WTC11 (cell line): ENCODE measurements at regions not wholly inside any gene's neighbourhood (a gene's known extent, or its start where the extent isn't known, plus 50 kb on each side); places are given as distances from the start of the nearest gene placed in this dataset.

Experiments used
- ATAC-seq: fragments of 200-7000 bp; cut with Tn5 transposase; 2 replicates; pipeline ENCODE4 v1.10.0; 2021; ENCODE audit warnings: mild to moderate bottlenecking, moderate library complexity
- CTCF ChIA-PET: fragments of 300-600 bp; sonication (Branson Sonifier 250); formaldehyde crosslinking; loops from one replicate; lab custom pipeline; 2021; ENCODE audit warnings: antibody characterized with exemption; lab: Charles Lee
- POLR2A ChIA-PET: fragments of 350-600 bp; sonication (Branson Sonifier 250); formaldehyde crosslinking; loops from one replicate; lab custom pipeline; 2021; ENCODE audit warnings: antibody characterized with exemption; lab: Charles Lee
- DNase-seq: peaks from one replicate; pipeline ENCODE4 v3.0.0; 2021; ENCODE audit warnings: low spot score
- H3K27ac Mint-ChIP-seq: 2 replicates; pipeline ENCODE4 v1.8.0; 2021; ENCODE audit warnings: mixed read lengths
- H3K27me3 Mint-ChIP-seq: 2 replicates; pipeline ENCODE4 v1.8.0; 2021; ENCODE audit warnings: low read depth, mild to moderate bottlenecking, moderate library complexity, mixed read lengths
- H3K36me3 Mint-ChIP-seq: 2 replicates; pipeline ENCODE4 v1.8.0; 2021; ENCODE audit warnings: mixed read lengths
- H3K4me1 Mint-ChIP-seq: 2 replicates; pipeline ENCODE4 v1.8.0; 2022; ENCODE audit warnings: mixed read lengths
- H3K4me3 Mint-ChIP-seq: 2 replicates; pipeline ENCODE4 v1.8.0; 2021; ENCODE audit warnings: mild to moderate bottlenecking, moderate library complexity, mixed read lengths
- H3K9me3 Mint-ChIP-seq: 2 replicates; pipeline ENCODE4 v1.8.0; 2021; ENCODE audit warnings: mixed read lengths
- ATF2 ChIP-seq: sonication (generic); formaldehyde crosslinking; IDR thresholded peaks from 2 replicates; pipeline ENCODE4 v1.8.1; 2022; ENCODE audit warnings: low read depth, missing genetic modification reagents, borderline replicate concordance
- CBFB ChIP-seq: sonication (generic); formaldehyde crosslinking; IDR thresholded peaks from 2 replicates; pipeline ENCODE4 v1.8.1; 2022; ENCODE audit warnings: mild to moderate bottlenecking, low read depth, missing genetic modification reagents
- CREM ChIP-seq: sonication (generic); formaldehyde crosslinking; IDR thresholded peaks from 2 replicates; pipeline ENCODE4 v1.8.1; 2022; ENCODE audit warnings: mild to moderate bottlenecking, missing genetic modification reagents, moderate library complexity
- ERG ChIP-seq: fragments of 250-450 bp; sonication (Bioruptor Pico); IDR thresholded peaks from 2 replicates; pipeline ENCODE4 v1.8.0; 2021; ENCODE audit warnings: mild to moderate bottlenecking
- FOXK1 ChIP-seq: sonication (generic); formaldehyde crosslinking; IDR thresholded peaks from 2 replicates; pipeline ENCODE4 v1.8.0; 2022; ENCODE audit warnings: mild to moderate bottlenecking, moderate library complexity, missing genetic modification reagents
- FOXP4 ChIP-seq: sonication (generic); formaldehyde crosslinking; IDR thresholded peaks from 2 replicates; pipeline ENCODE4 v1.8.0; 2022; ENCODE audit warnings: mild to moderate bottlenecking, missing genetic modification reagents
- HMGXB4 ChIP-seq: sonication (generic); formaldehyde crosslinking; IDR thresholded peaks from 2 replicates; pipeline ENCODE4 v1.8.1; 2023; ENCODE audit warnings: mild to moderate bottlenecking, moderate library complexity, missing genetic modification reagents
- MYBL2 ChIP-seq: sonication (generic); formaldehyde crosslinking; IDR thresholded peaks from 2 replicates; pipeline ENCODE4 v1.8.1; 2023; ENCODE audit warnings: mild to moderate bottlenecking, moderate library complexity, missing genetic modification reagents
- NFYB ChIP-seq: sonication (generic); formaldehyde crosslinking; conservative IDR thresholded peaks from 2 replicates; pipeline ENCODE4 v1.8.0; 2022; ENCODE audit warnings: low read depth, missing genetic modification reagents
- PRRX2 ChIP-seq: fragments of 250-450 bp; sonication (Bioruptor Pico); IDR thresholded peaks from 2 replicates; pipeline ENCODE4 v1.8.0; 2021; ENCODE audit warnings: mild to moderate bottlenecking
- RELA ChIP-seq: sonication (generic); formaldehyde crosslinking; IDR thresholded peaks from 2 replicates; pipeline ENCODE4 v1.8.1; 2022; ENCODE audit warnings: missing genetic modification reagents, mild to moderate bottlenecking, borderline replicate concordance
- SMAD4 ChIP-seq: sonication (generic); formaldehyde crosslinking; IDR thresholded peaks from 2 replicates; pipeline ENCODE4 v1.8.0; 2022; ENCODE audit warnings: mild to moderate bottlenecking, missing genetic modification reagents
- SP1 ChIP-seq: sonication (generic); formaldehyde crosslinking; conservative IDR thresholded peaks from 2 replicates; pipeline ENCODE4 v1.8.1; 2022; ENCODE audit warnings: missing genetic modification reagents
- TP53 ChIP-seq: sonication (generic); formaldehyde crosslinking; IDR thresholded peaks from 2 replicates; pipeline ENCODE4 v1.8.1; 2023; ENCODE audit warnings: mild to moderate bottlenecking, missing genetic modification reagents
- ZBTB43 ChIP-seq: sonication (generic); formaldehyde crosslinking; IDR thresholded peaks from 2 replicates; pipeline ENCODE4 v1.8.1; 2023; ENCODE audit warnings: mild to moderate bottlenecking, missing genetic modification reagents
- ZNF219 ChIP-seq: sonication (generic); formaldehyde crosslinking; IDR thresholded peaks from 2 replicates; pipeline ENCODE4 v1.8.0; 2023; ENCODE audit warnings: missing genetic modification reagents, mild to moderate bottlenecking, borderline replicate concordance
- ZNF232 ChIP-seq: sonication (generic); formaldehyde crosslinking; IDR thresholded peaks from 2 replicates; pipeline ENCODE4 v1.8.0; 2022; ENCODE audit warnings: mild to moderate bottlenecking, missing genetic modification reagents
- ZNF263 ChIP-seq: sonication (generic); formaldehyde crosslinking; IDR thresholded peaks from 2 replicates; pipeline ENCODE4 v1.8.1; 2022; ENCODE audit warnings: low read depth, mild to moderate bottlenecking, moderate library complexity, missing genetic modification reagents
- ZNF423 ChIP-seq: fragments of 250-450 bp; sonication (Bioruptor Pico); IDR thresholded peaks from 2 replicates; pipeline ENCODE4 v2.1.2; 2022; ENCODE audit warnings: mild to moderate bottlenecking, moderate library complexity

- TF ChIP-seq HMGXB4 (CRISPR knock-in tag) = no peak
Observed at GRCh38 chr2:41784496-41784895, 263.3 kb upstream of the PKDCC start (continued).

- ChIA-PET POLR2A (no interaction called here), CTCF (interaction anchor here (1.0 kb wide), 2 partner anchors 21 to 371 kb away, joined by 3 to 4 read pairs; no protein-coding TSS in a partner anchor)
- H3K4me3 Mint-ChIP-seq = no peak overlapping the region
- H3K27ac Mint-ChIP-seq = no peak overlapping the region
- peaks cover 4% of the 10 kb centered on the region for H3K4me1 Mint-ChIP-seq
- DNase-seq (no peak), ATAC-seq (no peak)
- no peaks in the 10 kb centered on the region for H3K27me3 Mint-ChIP-seq
- no peaks in the 10 kb centered on the region for H3K9me3 Mint-ChIP-seq
- no peak for TF ChIP-seq ATF2
- no peak for TF ChIP-seq ZNF263 (CRISPR knock-in tag)
- no peak for TF ChIP-seq HMGXB4 (CRISPR knock-in tag)
- no peak for TF ChIP-seq ERG (CRISPR knock-in tag)
- no peak for TF ChIP-seq CREM
- TF ChIP-seq FOXP4 (CRISPR knock-in tag) = no peak
- TF ChIP-seq ZBTB43 = no peak
- TF ChIP-seq PRRX2 (CRISPR knock-in tag) = no peak
- TF ChIP-seq FOXK1 (CRISPR knock-in tag) = no peak
- no peak for TF ChIP-seq RELA
- no peak for TF ChIP-seq SP1 (CRISPR knock-in tag)
- no peak for TF ChIP-seq MYBL2
- no peak for TF ChIP-seq ZNF423 (CRISPR knock-in tag)
- TF ChIP-seq ZNF232 (CRISPR knock-in tag) = no peak
- TF ChIP-seq TP53 = no peak
- TF ChIP-seq NFYB (CRISPR knock-in tag) = no peak
- no peak for TF ChIP-seq CBFB (CRISPR knock-in tag)
- TF ChIP-seq ZNF219 (CRISPR knock-in tag) = no peak
- no peak for TF ChIP-seq SMAD4
- TF ChIP-seq, all 79 proteins: peak for 0
- no peaks in the 10 kb centered on the region for H3K36me3 Mint-ChIP-seq
Observed at GRCh38 chr2:41785251-41786022, 262.4 kb upstream of the PKDCC start.
